DMS 273 treated with DMSO at 0.1 percent for 48 hours (cell line): ENCODE measurements at regions not wholly inside any gene's neighbourhood (a gene's known extent, or its start where the extent isn't known, plus 50 kb on each side); places are given as distances from the start of the nearest gene placed in this dataset.
A peak's percentile ranks its signal among the peaks of the same experiment; 100 is the strongest.

ENCODE experiments used
- DNase-seq: peaks from one replicate; lab custom pipeline; 2025; lab: John Stamatoyannopoulos, UW

- DNase-seq: peak; percentile 95
These were observed 70.1 kb upstream of the RAPGEF1 start for GRCh38 chr9:131809941-131810344.

GRCh38 chr9:131808291-131808690 lies 68.4 kb upstream of the RAPGEF1 start:
- no peak for DNase-seq

- no peak for DNase-seq
These were observed 67.5 kb upstream of the RAPGEF1 start for GRCh38 chr9:131807144-131807983.

GRCh38 chr9:131805803-131806202 lies 65.9 kb upstream of the RAPGEF1 start:
- no peak for DNase-seq

GRCh38 chr9:131804826-131805225 lies 65.0 kb upstream of the RAPGEF1 start:
- DNase-seq: no peak

- DNase-seq: no peak
These were observed 64.0 kb upstream of the RAPGEF1 start for GRCh38 chr9:131803758-131804411.

- no peak for DNase-seq
These were observed 61.9 kb upstream of the RAPGEF1 start for GRCh38 chr9:131801810-131802209.

GRCh38 chr9:131800843-131801242 lies 61.0 kb upstream of the RAPGEF1 start:
- DNase-seq: no peak

- DNase-seq: no peak
These were observed 60.5 kb upstream of the RAPGEF1 start for GRCh38 chr9:131800366-131800765.

GRCh38 chr9:131799177-131799823 lies 59.4 kb upstream of the RAPGEF1 start:
- DNase-seq: no peak

GRCh38 chr9:131798246-131798645 lies 58.4 kb upstream of the RAPGEF1 start:
- no peak for DNase-seq

GRCh38 chr9:131794393-131794792 lies 54.5 kb upstream of the RAPGEF1 start:
- no peak for DNase-seq

- DNase-seq: no peak
These were observed 51.8 kb upstream of the RAPGEF1 start for GRCh38 chr9:131791542-131792254.
